Esophagus squamous epithelium (tissue), 5 donors: ENCODE measurements at regions not wholly inside any gene's neighbourhood (a gene's known extent, or its start where the extent isn't known, plus 50 kb on each side); places are given as distances from the start of the nearest gene placed in this dataset.

Experiments
- DNase-seq: peaks from one replicate; lab custom pipeline; 2025; lab: John Stamatoyannopoulos, UW
- H3K27ac ChIP-seq, 4 donors: fragments of 200-600 bp; sonication (generic); one replicate each; pipeline ENCODE4 v1.5.1; 2016 to 2019; ENCODE audit warnings: mild to moderate bottlenecking in 1 of 4
- H3K27me3 ChIP-seq, 4 donors: fragments of 200-600 bp; sonication (generic); 1 replicate in 3 of 4; 2 replicates in 1 of 4; pipeline versions ENCODE4 v1.5.1 to v1.6.0; 2017 to 2021; ENCODE audit warnings: antibody characterized with exemption in 1 of 4
- H3K36me3 ChIP-seq, 3 donors: fragments of 200-600 bp; sonication (generic); one replicate each; pipeline ENCODE4 v1.5.1; 2016 to 2019
- H3K4me1 ChIP-seq, 3 donors: fragments of 200-600 bp; sonication (generic); one replicate each; pipeline ENCODE4 v1.5.1; 2017 to 2019
- H3K4me3 ChIP-seq, 4 donors: fragments of 200-600 bp; sonication (generic); 1 replicate in 3 of 4; 2 replicates in 1 of 4; pipeline ENCODE4 v1.5.1; 2016 to 2019; ENCODE audit warnings: mild to moderate bottlenecking in 2 of 4, moderate library complexity in 1 of 4
- H3K9me3 ChIP-seq, 3 donors: fragments of 200-600 bp; sonication (generic); one replicate each; pipeline ENCODE4 v1.5.1; 2016 to 2019
- POLR2A ChIP-seq, 4 donors: fragments of 450-650 bp; IDR thresholded peaks; one replicate each; pipeline ENCODE4 v1.6.1; 2017; ENCODE audit warnings: antibody characterized with exemption in 4 of 4, mild to moderate bottlenecking in 4 of 4, moderate library complexity in 3 of 4
- WGBS, 2 donors: methylation state at CpG; one replicate each; pipeline ENCODE4 v1.1.5; 2018; 5-methylcytosine and 5-hydroxymethylcytosine counted together
- intact Hi-C: fragments of 100-400 bp; cut with DNase I; formaldehyde crosslinking; loops from one replicate; pipeline ENCODE4 v1.15.0; 2022
- TF ChIP-seq, protein P1 (sequence below), 6 experiments: fragments of 450-650 bp in 4 of 6; fragments of 200-600 bp in 2 of 6; sonication (generic) in 2 of 6; IDR thresholded peaks; one replicate each; pipeline ENCODE4 v1.5.1; 2016 to 2019; ENCODE audit warnings: antibody characterized with exemption in 6 of 6, mild to moderate bottlenecking in 4 of 6, moderate library complexity in 4 of 6
- donor health status: DM: yes; HTN: yes; CAD: no.

DNA sequence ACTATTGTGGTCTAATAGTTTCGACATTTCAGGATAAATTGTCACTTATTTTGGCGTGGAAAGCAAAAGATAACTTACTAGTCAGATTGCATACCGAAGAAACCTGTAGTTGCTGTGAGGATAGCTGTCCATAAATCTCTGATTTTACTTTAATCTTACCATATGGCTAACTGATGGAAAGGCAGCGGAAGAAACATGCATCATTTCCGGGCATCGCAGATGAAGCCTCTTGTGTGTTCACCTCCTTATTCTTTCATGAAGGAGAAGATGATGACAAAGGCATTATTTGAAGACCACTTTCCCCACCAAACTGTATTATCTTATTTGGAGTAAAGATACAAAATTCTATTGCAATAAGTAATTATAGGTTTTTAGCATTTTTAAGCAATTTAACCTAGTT, 763.6 kb upstream of the SLITRK6 start:
- intact Hi-C loops = no loop called here
- H3K27ac ChIP-seq = no peak overlapping the region
- TF ChIP-seq, protein P1, sequence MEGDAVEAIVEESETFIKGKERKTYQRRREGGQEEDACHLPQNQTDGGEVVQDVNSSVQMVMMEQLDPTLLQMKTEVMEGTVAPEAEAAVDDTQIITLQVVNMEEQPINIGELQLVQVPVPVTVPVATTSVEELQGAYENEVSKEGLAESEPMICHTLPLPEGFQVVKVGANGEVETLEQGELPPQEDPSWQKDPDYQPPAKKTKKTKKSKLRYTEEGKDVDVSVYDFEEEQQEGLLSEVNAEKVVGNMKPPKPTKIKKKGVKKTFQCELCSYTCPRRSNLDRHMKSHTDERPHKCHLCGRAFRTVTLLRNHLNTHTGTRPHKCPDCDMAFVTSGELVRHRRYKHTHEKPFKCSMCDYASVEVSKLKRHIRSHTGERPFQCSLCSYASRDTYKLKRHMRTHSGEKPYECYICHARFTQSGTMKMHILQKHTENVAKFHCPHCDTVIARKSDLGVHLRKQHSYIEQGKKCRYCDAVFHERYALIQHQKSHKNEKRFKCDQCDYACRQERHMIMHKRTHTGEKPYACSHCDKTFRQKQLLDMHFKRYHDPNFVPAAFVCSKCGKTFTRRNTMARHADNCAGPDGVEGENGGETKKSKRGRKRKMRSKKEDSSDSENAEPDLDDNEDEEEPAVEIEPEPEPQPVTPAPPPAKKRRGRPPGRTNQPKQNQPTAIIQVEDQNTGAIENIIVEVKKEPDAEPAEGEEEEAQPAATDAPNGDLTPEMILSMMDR (IDR thresholded peaks at IDR 0.05) = no peak
- TF ChIP-seq POLR2A (IDR thresholded peaks at IDR 0.05) = no peak
- no peaks in the 10 kb centered on the region for H3K36me3 ChIP-seq
- H3K4me1 ChIP-seq = no peaks in the 10 kb centered on the region
- no peak overlapping the region for H3K4me3 ChIP-seq
- 84 to 85% methylated on average over 6 of the region's 6 CpGs for WGBS, 2 donors
- no peaks in the 10 kb centered on the region for H3K9me3 ChIP-seq
- H3K27me3 ChIP-seq = no peaks in the 10 kb centered on the region
- no peak for DNase-seq

DNA sequence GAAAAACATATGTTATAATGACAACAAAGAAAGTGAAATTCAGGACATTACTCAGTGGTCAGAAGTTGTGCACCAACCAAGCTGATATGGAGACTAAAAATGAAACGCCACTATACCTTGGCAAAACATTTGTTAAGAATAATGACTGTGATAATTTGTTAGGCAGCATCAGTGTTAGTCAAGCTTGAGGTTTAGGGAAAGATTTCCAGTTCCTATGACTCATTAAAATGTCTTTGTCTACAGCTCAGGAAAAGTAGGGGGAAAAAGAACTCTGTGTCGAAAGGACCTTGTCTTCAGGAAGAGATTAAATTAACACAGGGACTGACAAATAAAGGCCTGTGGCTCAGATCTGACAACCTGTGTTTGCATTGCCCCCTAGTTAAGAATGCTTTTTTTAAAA, 764.1 kb upstream of the SLITRK6 start:
- no peak for TF ChIP-seq POLR2A (IDR thresholded peaks at IDR 0.05)
- TF ChIP-seq, protein P1 (IDR thresholded peaks at IDR 0.05) = no peak
- no peaks in the 10 kb centered on the region for H3K4me1 ChIP-seq
- no peak overlapping the region for H3K27ac ChIP-seq
- no peaks in the 10 kb centered on the region for H3K27me3 ChIP-seq
- intact Hi-C loops = no loop called here
- H3K9me3 ChIP-seq = no peaks in the 10 kb centered on the region
- 39 to 46% methylated on average over 2 of the region's 2 CpGs for WGBS, 2 donors
- no peak overlapping the region for H3K4me3 ChIP-seq
- no peaks in the 10 kb centered on the region for H3K36me3 ChIP-seq
- DNase-seq = no peak

- 73 to 78% methylated on average over 3 of the region's 3 CpGs for WGBS, 2 donors
- intact Hi-C loops = no loop called here
- no peaks in the 10 kb centered on the region for H3K9me3 ChIP-seq
- no peaks in the 10 kb centered on the region for H3K4me1 ChIP-seq
- H3K27ac ChIP-seq = no peak overlapping the region
- H3K27me3 ChIP-seq = no peaks in the 10 kb centered on the region
- no peak for DNase-seq
- no peak for TF ChIP-seq POLR2A (IDR thresholded peaks at IDR 0.05)
- TF ChIP-seq, protein P1 (IDR thresholded peaks at IDR 0.05) = no peak
- H3K4me3 ChIP-seq = no peak overlapping the region
- no peaks in the 10 kb centered on the region for H3K36me3 ChIP-seq
These were observed 767.9 kb upstream of the SLITRK6 start for GRCh38 chr13:86567119-86567518.

DNA sequence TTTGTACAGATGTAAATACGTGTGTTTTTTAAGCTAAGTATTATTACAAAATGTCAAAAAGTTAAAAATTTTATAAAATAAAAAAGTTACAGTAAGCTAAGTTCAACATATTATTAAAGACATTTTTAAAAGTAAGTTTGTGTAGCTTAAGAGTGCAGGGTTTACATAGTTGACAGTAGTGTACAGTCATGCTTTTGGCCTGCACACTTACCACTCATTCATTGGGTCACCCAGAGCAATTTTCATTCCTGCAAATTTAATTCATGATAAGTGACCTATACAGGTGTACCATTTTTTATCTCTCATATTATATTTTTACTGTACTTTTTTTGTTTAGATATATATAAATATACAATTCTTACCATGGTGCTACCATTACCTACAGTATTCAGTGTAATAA, 769.9 kb upstream of the SLITRK6 start:
- no peak for DNase-seq
- 66 to 81% methylated on average over 1 of the region's 1 CpG for WGBS, 2 donors
- Histone ChIP-seq H3K4me3 (no peak overlapping the region), H3K27ac (no peak overlapping the region), H3K4me1 (no peaks in the 10 kb centered on the region), H3K9me3 (no peaks in the 10 kb centered on the region), H3K36me3 (no peaks in the 10 kb centered on the region), H3K27me3 (no peaks in the 10 kb centered on the region)
- no peak for TF ChIP-seq POLR2A (IDR thresholded peaks at IDR 0.05)
- TF ChIP-seq, protein P1 (IDR thresholded peaks at IDR 0.05) = no peak
- intact Hi-C loops = no loop called here

- Histone ChIP-seq H3K27ac (no peak overlapping the region), H3K27me3 (no peaks in the 10 kb centered on the region), H3K9me3 (no peaks in the 10 kb centered on the region), H3K4me3 (no peak overlapping the region), H3K36me3 (no peaks in the 10 kb centered on the region), H3K4me1 (no peaks in the 10 kb centered on the region)
- intact Hi-C loops = no loop called here
- DNase-seq = no peak
- no peak for TF ChIP-seq POLR2A (IDR thresholded peaks at IDR 0.05)
- TF ChIP-seq, protein P1 (IDR thresholded peaks at IDR 0.05) = no peak
These were observed 770.8 kb upstream of the SLITRK6 start for GRCh38 chr13:86569974-86570373.
